GM19452 (cell line): ENCODE measurements at regions not wholly inside any gene's neighbourhood (a gene's known extent, or its start where the extent isn't known, plus 50 kb on each side); places are given as distances from the start of the nearest gene placed in this dataset.
"Not testable (repeated sequence)": the region's sequence is repeated elsewhere in the genome, so short reads cannot be mapped to it uniquely, and the experiment has no call there.

Source experiments
- ATAC-seq: cut with Tn5 transposase; IDR thresholded peaks from one replicate; pipeline ENCODE4 v1.9.1; 2021; ENCODE audit not compliant: unreplicated experiment

- no peak for ATAC-seq
These were observed 549.9 kb upstream of the AMOT start for GRCh38 chrX:113390531-113390930.

GRCh38 chrX:113389846-113390245 lies 549.2 kb upstream of the AMOT start:
- no peak for ATAC-seq

- no peak for ATAC-seq
These were observed 544.0 kb upstream of the AMOT start for GRCh38 chrX:113384628-113385027.

GRCh38 chrX:113373421-113373820 lies 532.8 kb upstream of the AMOT start:
- ATAC-seq = not testable (repeated sequence)

- no peak for ATAC-seq
These were observed 529.4 kb upstream of the AMOT start for GRCh38 chrX:113370006-113370405.

GRCh38 chrX:113369056-113369455 lies 528.4 kb upstream of the AMOT start:
- ATAC-seq = no peak

- ATAC-seq = no peak
These were observed 512.5 kb upstream of the AMOT start for GRCh38 chrX:113353134-113353533.

GRCh38 chrX:113330416-113330815 lies 489.8 kb upstream of the AMOT start:
- no peak for ATAC-seq

GRCh38 chrX:113315927-113316326 lies 475.3 kb upstream of the AMOT start:
- no peak for ATAC-seq

- no peak for ATAC-seq
These were observed 464.9 kb upstream of the AMOT start for GRCh38 chrX:113305496-113305895.

- no peak for ATAC-seq
These were observed 459.9 kb upstream of the AMOT start for GRCh38 chrX:113300580-113300979.

- ATAC-seq = no peak
These were observed 456.8 kb upstream of the AMOT start for GRCh38 chrX:113297437-113297836.

GRCh38 chrX:113289503-113289902 lies 448.9 kb upstream of the AMOT start:
- no peak for ATAC-seq

- no peak for ATAC-seq
These were observed 447.1 kb upstream of the AMOT start for GRCh38 chrX:113287761-113288160.

- no peak for ATAC-seq
These were observed 435.2 kb upstream of the AMOT start for GRCh38 chrX:113275804-113276203.

GRCh38 chrX:113274791-113275190 lies 434.2 kb upstream of the AMOT start:
- ATAC-seq = no peak

GRCh38 chrX:113274345-113274744 lies 433.7 kb upstream of the AMOT start:
- ATAC-seq = no peak

GRCh38 chrX:113269203-113269602 lies 428.6 kb upstream of the AMOT start:
- no peak for ATAC-seq

GRCh38 chrX:113260474-113260873 lies 419.8 kb upstream of the AMOT start:
- ATAC-seq = no peak

GRCh38 chrX:113222305-113222704 lies 381.7 kb upstream of the AMOT start:
- ATAC-seq = no peak

GRCh38 chrX:113212052-113212451 lies 371.4 kb upstream of the AMOT start:
- ATAC-seq = no peak

- ATAC-seq = no peak
These were observed 362.0 kb upstream of the AMOT start for GRCh38 chrX:113202601-113203000.

- ATAC-seq = no peak
These were observed 355.3 kb upstream of the AMOT start for GRCh38 chrX:113195949-113196348.

GRCh38 chrX:113192418-113192817 lies 351.8 kb upstream of the AMOT start:
- ATAC-seq = no peak
